Natural killer cell (primary cell): ENCODE measurements at regions not wholly inside any gene's neighbourhood (a gene's known extent, or its start where the extent isn't known, plus 50 kb on each side); places are given as distances from the start of the nearest gene placed in this dataset.

Experiments
- ATAC-seq, 3 donors: fragments of 150-1000 bp in 2 of 3; fragments of 200-7000 bp in 1 of 3; cut with Tn5 transposase; 1 replicate in 1 of 3; 2 replicates in 2 of 3; pipeline ENCODE4 v1.10.0; 2021; ENCODE audit warnings: mild to moderate bottlenecking in 2 of 3, moderate library complexity in 2 of 3
- DNase-seq, 2 donors: peaks; one replicate each; pipeline versions ENCODE4 v3.0.0 to v3.0.0-alpha.2; 2013 to 2021; ENCODE audit warnings: mixed read lengths in 1 of 2
- H3K27ac ChIP-seq: one replicate; pipeline ENCODE4 v1.5.1; 2013; ENCODE audit warnings: mild to moderate bottlenecking, low read length
- H3K27me3 ChIP-seq: one replicate; pipeline ENCODE4 v1.6.1; 2013; ENCODE audit warnings: low read length; ENCODE audit not compliant: control insufficient read depth, insufficient read depth
- H3K36me3 ChIP-seq: one replicate; pipeline ENCODE4 v1.6.1; 2013; ENCODE audit warnings: low read length; ENCODE audit not compliant: control insufficient read depth, insufficient read depth
- H3K4me1 ChIP-seq: one replicate; pipeline ENCODE4 v1.6.1; 2013; ENCODE audit warnings: low read length; ENCODE audit not compliant: control insufficient read depth, insufficient read depth
- H3K4me3 ChIP-seq: one replicate; pipeline ENCODE4 v1.5.1; 2013; ENCODE audit warnings: low read length
- H3K9me3 ChIP-seq: one replicate; pipeline ENCODE4 v1.6.1; 2013; ENCODE audit warnings: low read length; ENCODE audit not compliant: control insufficient read depth, insufficient read depth
- H3K27ac Mint-ChIP-seq, 2 donors: one replicate each; pipeline ENCODE4 v1.8.0; 2022; ENCODE audit warnings: mild to moderate bottlenecking in 2 of 2, mixed read lengths in 2 of 2, moderate library complexity in 1 of 2
- H3K27me3 Mint-ChIP-seq, 2 donors: one replicate each; pipeline ENCODE4 v1.8.0; 2022; ENCODE audit warnings: low read depth in 2 of 2, mixed read lengths in 2 of 2
- H3K36me3 Mint-ChIP-seq: one replicate; pipeline ENCODE4 v1.8.0; 2022; ENCODE audit warnings: mixed read lengths
- H3K4me1 Mint-ChIP-seq, 2 donors: one replicate each; pipeline ENCODE4 v1.8.0; 2022; ENCODE audit warnings: mixed read lengths in 2 of 2
- H3K4me3 Mint-ChIP-seq: one replicate; pipeline ENCODE4 v1.8.0; 2022; ENCODE audit warnings: mild to moderate bottlenecking, moderate library complexity, mixed read lengths
- H3K9me3 Mint-ChIP-seq, 2 donors: one replicate each; pipeline ENCODE4 v1.8.0; 2022; ENCODE audit warnings: mixed read lengths in 2 of 2
- WGBS: methylation state at CpG from one replicate; pipeline ENCODE4 v1.1.7; 2013; ENCODE audit warnings: missing lambda C conversion rate; ENCODE audit not compliant: insufficient coverage; 5-methylcytosine and 5-hydroxymethylcytosine counted together
- intact Hi-C: fragments of 100-400 bp; cut with micrococcal nuclease; formaldehyde crosslinking; loops from one replicate; pipeline ENCODE4 v1.14.2; 2022
- TF ChIP-seq, protein P1 (sequence below): fragments of 200-600 bp; IDR thresholded peaks from one replicate; pipeline ENCODE4 v1.8.0; 2022; ENCODE audit warnings: antibody characterized with exemption

- H3K4me1 Mint-ChIP-seq, result peaks cover 0 to 4% of the 10 kb centered on the region in 2 donors
- no peak for ATAC-seq
- peaks cover 0 to 6% of the 10 kb centered on the region in 2 donors for H3K27me3 Mint-ChIP-seq
- Histone ChIP-seq H3K27me3 (no peaks in the 10 kb centered on the region), H3K4me3 (no peak overlapping the region), H3K9me3 (no peaks in the 10 kb centered on the region), H3K36me3 (no peaks in the 10 kb centered on the region), H3K4me1 (no peaks in the 10 kb centered on the region), H3K27ac (no peak overlapping the region)
- TF ChIP-seq, protein P1, sequence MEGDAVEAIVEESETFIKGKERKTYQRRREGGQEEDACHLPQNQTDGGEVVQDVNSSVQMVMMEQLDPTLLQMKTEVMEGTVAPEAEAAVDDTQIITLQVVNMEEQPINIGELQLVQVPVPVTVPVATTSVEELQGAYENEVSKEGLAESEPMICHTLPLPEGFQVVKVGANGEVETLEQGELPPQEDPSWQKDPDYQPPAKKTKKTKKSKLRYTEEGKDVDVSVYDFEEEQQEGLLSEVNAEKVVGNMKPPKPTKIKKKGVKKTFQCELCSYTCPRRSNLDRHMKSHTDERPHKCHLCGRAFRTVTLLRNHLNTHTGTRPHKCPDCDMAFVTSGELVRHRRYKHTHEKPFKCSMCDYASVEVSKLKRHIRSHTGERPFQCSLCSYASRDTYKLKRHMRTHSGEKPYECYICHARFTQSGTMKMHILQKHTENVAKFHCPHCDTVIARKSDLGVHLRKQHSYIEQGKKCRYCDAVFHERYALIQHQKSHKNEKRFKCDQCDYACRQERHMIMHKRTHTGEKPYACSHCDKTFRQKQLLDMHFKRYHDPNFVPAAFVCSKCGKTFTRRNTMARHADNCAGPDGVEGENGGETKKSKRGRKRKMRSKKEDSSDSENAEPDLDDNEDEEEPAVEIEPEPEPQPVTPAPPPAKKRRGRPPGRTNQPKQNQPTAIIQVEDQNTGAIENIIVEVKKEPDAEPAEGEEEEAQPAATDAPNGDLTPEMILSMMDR, result no peak
- 88% methylated on average over 2 of the region's 5 CpGs for WGBS
- intact Hi-C loops, result no loop called here
- no peaks in the 10 kb centered on the region for H3K9me3 Mint-ChIP-seq
- no peak for DNase-seq
- H3K4me3 Mint-ChIP-seq, result no peak overlapping the region
- no peaks in the 10 kb centered on the region for H3K36me3 Mint-ChIP-seq
- H3K27ac Mint-ChIP-seq, result no peak overlapping the region
These were observed 194.1 kb downstream of the ANAPC1 start for GRCh38 chr2:111689941-111690340.

DNA sequence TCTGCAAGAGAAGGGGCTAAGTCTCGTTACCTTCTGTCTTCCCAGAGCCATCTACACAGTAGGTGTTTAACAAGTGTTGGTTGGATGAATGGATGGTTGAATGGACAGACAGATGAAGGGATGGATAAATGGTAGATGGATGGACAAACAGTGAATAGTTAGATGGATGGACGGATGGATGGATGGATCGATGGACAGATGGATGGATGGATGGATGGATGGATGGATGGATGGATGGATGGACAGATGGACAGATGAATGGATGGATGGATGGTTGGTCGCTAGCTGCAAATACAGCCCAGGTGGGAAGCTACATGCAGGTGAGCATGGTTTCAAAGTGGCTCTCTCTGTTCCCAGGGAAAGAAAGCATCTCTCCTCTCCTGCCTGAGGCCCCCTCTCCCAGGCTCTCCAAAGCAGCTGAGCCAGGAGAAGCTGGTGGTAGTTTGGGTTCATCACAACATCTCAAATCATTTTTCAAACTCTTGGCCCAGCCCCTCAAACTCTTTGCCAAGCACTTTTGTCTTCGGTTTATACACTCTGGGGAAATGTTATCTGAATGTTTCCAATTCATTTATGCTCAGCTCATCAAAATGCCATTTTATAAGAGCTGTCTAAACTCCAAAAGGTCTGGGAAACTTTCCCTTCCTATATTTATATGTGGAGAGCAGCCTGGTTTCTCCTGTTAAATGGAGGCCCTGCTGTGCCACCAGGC lies 192.7 kb downstream of the ANAPC1 start:
- TF ChIP-seq, protein P1, result no peak
- intact Hi-C loops, result no loop called here
- Mint-ChIP-seq H3K36me3 (no peaks in the 10 kb centered on the region), H3K27me3 (peaks cover 0 to 8% of the 10 kb centered on the region in 2 donors), H3K4me1 (peaks cover 0 to 4% of the 10 kb centered on the region in 2 donors), H3K4me3 (no peak overlapping the region), H3K27ac (no peak overlapping the region), H3K9me3 (no peaks in the 10 kb centered on the region)
- Histone ChIP-seq H3K4me3 (no peak overlapping the region), H3K9me3 (no peaks in the 10 kb centered on the region), H3K27ac (no peak overlapping the region), H3K4me1 (no peaks in the 10 kb centered on the region), H3K36me3 (no peaks in the 10 kb centered on the region), H3K27me3 (no peaks in the 10 kb centered on the region)
- DNase-seq, result no peak
- no peak for ATAC-seq
- 92% methylated on average over 5 of the region's 5 CpGs for WGBS

DNA sequence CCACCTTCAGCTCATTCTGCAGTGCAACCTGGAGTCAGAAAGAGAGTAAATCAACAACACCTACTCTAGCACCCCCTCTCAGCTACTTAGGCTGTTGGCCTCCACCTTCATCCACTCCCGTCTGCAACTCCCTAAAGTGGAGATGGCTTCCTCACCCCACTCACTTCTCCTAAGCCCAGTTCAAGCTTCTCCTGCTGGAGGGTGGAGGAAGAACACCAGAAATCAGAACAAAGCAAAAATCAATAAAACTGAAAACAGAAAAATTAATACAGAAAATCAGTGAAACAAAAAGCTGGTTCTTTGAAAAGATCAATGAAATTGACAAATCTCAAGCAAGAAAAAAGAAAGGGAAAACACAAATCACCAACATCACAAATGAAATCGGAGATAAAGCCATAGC lies 191.7 kb downstream of the ANAPC1 start:
- Mint-ChIP-seq H3K27ac (no peak overlapping the region), H3K4me3 (no peak overlapping the region), H3K9me3 (no peaks in the 10 kb centered on the region), H3K36me3 (no peaks in the 10 kb centered on the region), H3K27me3 (peaks cover 0 to 8% of the 10 kb centered on the region in 2 donors), H3K4me1 (peaks cover 0 to 4% of the 10 kb centered on the region in 2 donors)
- intact Hi-C loops, result no loop called here
- WGBS, result 90% methylated on average over 1 of the region's 2 CpGs
- no peaks in the 10 kb centered on the region for H3K9me3 ChIP-seq
- H3K4me3 ChIP-seq, result no peak overlapping the region
- no peaks in the 10 kb centered on the region for H3K4me1 ChIP-seq
- H3K36me3 ChIP-seq, result no peaks in the 10 kb centered on the region
- H3K27ac ChIP-seq, result no peak overlapping the region
- H3K27me3 ChIP-seq, result no peaks in the 10 kb centered on the region
- no peak for ATAC-seq
- TF ChIP-seq, protein P1, result no peak
- DNase-seq, result no peak

DNA sequence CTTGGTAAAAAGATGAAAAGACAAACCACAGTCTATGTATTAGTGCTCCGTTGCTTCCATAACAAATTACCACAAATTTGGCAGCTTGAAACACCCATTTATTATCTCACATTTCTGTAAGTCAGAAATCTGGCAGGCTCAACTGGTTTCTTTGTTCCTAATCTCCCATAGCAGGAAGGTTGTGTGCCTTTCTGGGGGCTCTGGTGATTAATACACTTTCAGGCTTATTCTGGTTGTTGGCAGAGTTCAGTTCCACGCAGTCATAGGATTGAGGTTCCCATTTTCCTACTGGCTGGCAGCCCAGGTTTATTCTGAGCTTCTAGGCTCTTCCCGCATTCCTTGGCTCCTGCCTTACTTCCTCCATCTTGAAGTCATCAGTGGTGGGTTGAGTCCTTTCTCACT lies 189.3 kb downstream of the ANAPC1 start:
- Histone ChIP-seq H3K36me3 (no peaks in the 10 kb centered on the region), H3K4me1 (peaks cover 15% of the 10 kb centered on the region), H3K27me3 (no peaks in the 10 kb centered on the region), H3K27ac (no peak overlapping the region), H3K9me3 (no peaks in the 10 kb centered on the region), H3K4me3 (no peak overlapping the region)
- H3K4me1 Mint-ChIP-seq, result peaks cover 11 to 24% of the 10 kb centered on the region in 2 donors
- no peak overlapping the region for H3K4me3 Mint-ChIP-seq
- TF ChIP-seq, protein P1, result no peak
- no peaks in the 10 kb centered on the region for H3K9me3 Mint-ChIP-seq
- no peaks in the 10 kb centered on the region for H3K36me3 Mint-ChIP-seq
- H3K27me3 Mint-ChIP-seq, result peaks cover 0 to 8% of the 10 kb centered on the region in 2 donors
- 88% methylated on average over 3 of the region's 3 CpGs for WGBS
- DNase-seq (no peak), ATAC-seq (no peak)
- no peak overlapping the region for H3K27ac Mint-ChIP-seq
- intact Hi-C loops, result no loop called here
